Progenitor cell of endocrine pancreas (in vitro differentiated cells): ENCODE measurements at regions not wholly inside any gene's neighbourhood (a gene's known extent, or its start where the extent isn't known, plus 50 kb on each side); places are given as distances from the start of the nearest gene placed in this dataset.

ENCODE experiments used
- DNase-seq: peaks from one replicate; pipeline ENCODE4 v3.0.0; 2021; ENCODE audit warnings: low spot score; ENCODE audit not compliant: unreplicated experiment
- H3K27ac Mint-ChIP-seq: 2 replicates; pipeline ENCODE4 v1.8.0; 2021; ENCODE audit warnings: mild to moderate bottlenecking, moderate library complexity, mixed read lengths
- H3K27me3 Mint-ChIP-seq: 2 replicates; pipeline ENCODE4 v1.8.0; 2021; ENCODE audit warnings: mixed read lengths
- H3K36me3 Mint-ChIP-seq: 2 replicates; pipeline ENCODE4 v1.8.0; 2022; ENCODE audit warnings: mixed read lengths; ENCODE audit not compliant: insufficient read depth
- H3K4me1 Mint-ChIP-seq: 2 replicates; pipeline ENCODE4 v1.8.0; 2021; ENCODE audit warnings: low read depth, mixed read lengths
- H3K4me3 Mint-ChIP-seq: 2 replicates; pipeline ENCODE4 v1.8.0; 2021; ENCODE audit warnings: low read depth, mild to moderate bottlenecking, moderate library complexity, mixed read lengths
- H3K9me3 Mint-ChIP-seq: 2 replicates; pipeline ENCODE4 v1.8.0; 2021; ENCODE audit warnings: low read depth, mixed read lengths
- TF ChIP-seq, protein P1 (sequence below): fragments of 200-600 bp; sonication (generic); IDR thresholded peaks from one replicate; pipeline ENCODE4 v1.5.0; 2021; ENCODE audit warnings: antibody characterized with exemption, mild to moderate bottlenecking; ENCODE audit not compliant: unreplicated experiment

DNA sequence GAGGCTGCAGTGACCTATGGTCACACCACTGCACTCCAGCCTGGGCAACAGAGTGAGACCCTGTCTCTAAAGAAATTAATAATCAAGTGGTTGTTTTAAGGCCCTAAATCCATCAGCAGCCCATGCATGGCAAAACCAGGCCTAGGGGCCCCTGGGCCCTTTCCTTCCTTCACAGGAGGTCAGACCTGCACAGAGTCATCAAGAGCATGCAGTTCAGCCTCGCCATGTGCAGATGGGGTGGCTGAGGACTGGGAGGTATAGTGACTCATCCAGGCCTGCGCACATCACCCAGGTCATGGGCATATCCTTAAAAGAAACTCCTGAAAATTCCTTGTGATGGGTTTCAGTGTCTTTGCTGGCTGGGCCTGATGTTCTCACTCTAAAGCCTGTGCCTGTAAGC is 72.4 kb upstream of the AMZ2 start:
- Mint-ChIP-seq H3K4me1 (no peaks in the 10 kb centered on the region), H3K27me3 (peaks cover 3% of the 10 kb centered on the region)
- TF ChIP-seq, protein P1, sequence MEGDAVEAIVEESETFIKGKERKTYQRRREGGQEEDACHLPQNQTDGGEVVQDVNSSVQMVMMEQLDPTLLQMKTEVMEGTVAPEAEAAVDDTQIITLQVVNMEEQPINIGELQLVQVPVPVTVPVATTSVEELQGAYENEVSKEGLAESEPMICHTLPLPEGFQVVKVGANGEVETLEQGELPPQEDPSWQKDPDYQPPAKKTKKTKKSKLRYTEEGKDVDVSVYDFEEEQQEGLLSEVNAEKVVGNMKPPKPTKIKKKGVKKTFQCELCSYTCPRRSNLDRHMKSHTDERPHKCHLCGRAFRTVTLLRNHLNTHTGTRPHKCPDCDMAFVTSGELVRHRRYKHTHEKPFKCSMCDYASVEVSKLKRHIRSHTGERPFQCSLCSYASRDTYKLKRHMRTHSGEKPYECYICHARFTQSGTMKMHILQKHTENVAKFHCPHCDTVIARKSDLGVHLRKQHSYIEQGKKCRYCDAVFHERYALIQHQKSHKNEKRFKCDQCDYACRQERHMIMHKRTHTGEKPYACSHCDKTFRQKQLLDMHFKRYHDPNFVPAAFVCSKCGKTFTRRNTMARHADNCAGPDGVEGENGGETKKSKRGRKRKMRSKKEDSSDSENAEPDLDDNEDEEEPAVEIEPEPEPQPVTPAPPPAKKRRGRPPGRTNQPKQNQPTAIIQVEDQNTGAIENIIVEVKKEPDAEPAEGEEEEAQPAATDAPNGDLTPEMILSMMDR: no peak

DNA sequence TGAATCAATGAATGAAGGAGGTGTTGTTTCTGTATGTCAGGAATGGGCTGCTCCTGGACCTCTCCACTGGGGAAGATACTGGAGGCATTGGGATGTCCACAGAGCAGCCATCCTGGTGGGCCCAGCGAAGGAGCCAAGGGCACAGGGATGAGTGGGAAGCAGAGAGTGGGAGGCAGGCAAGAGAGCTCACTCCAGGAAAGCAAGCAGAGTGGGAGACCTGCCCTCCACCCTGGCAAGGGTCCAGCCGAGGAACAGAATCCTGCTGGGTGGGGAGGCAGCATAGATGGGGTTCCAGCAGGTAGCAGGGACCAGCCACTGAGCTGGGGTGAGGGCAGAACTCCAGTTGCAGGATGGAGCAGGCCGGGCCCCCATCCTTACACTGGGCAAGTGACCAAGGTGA is 71.9 kb upstream of the AMZ2 start:
- Mint-ChIP-seq H3K4me1 (no peaks in the 10 kb centered on the region), H3K4me3 (no peak overlapping the region), H3K36me3 (no peaks in the 10 kb centered on the region), H3K27me3 (peaks cover 3% of the 10 kb centered on the region), H3K9me3 (no peaks in the 10 kb centered on the region), H3K27ac (no peak overlapping the region)
- no peak for DNase-seq
- TF ChIP-seq, protein P1: no peak

More for the DNA sequence above, 72.4 kb upstream of the AMZ2 start:
- Mint-ChIP-seq H3K27ac (no peak overlapping the region), H3K9me3 (no peaks in the 10 kb centered on the region), H3K36me3 (no peaks in the 10 kb centered on the region), H3K4me3 (no peak overlapping the region)
- DNase-seq: no peak

GRCh38 chr17:68176718-68177117 is 71.1 kb upstream of the AMZ2 start:
- Mint-ChIP-seq H3K36me3 (no peaks in the 10 kb centered on the region), H3K4me3 (no peak overlapping the region), H3K27me3 (peaks cover 3% of the 10 kb centered on the region), H3K4me1 (no peaks in the 10 kb centered on the region), H3K9me3 (no peaks in the 10 kb centered on the region), H3K27ac (no peak overlapping the region)
- no peak for DNase-seq
- TF ChIP-seq, protein P1: no peak

- Mint-ChIP-seq H3K4me1 (no peaks in the 10 kb centered on the region), H3K9me3 (no peaks in the 10 kb centered on the region), H3K4me3 (no peak overlapping the region), H3K27me3 (no peaks in the 10 kb centered on the region), H3K27ac (no peak overlapping the region), H3K36me3 (no peaks in the 10 kb centered on the region)
- DNase-seq: no peak
- TF ChIP-seq, protein P1: no peak
Observed at GRCh38 chr17:68178831-68179230, 69.0 kb upstream of the AMZ2 start.

DNA sequence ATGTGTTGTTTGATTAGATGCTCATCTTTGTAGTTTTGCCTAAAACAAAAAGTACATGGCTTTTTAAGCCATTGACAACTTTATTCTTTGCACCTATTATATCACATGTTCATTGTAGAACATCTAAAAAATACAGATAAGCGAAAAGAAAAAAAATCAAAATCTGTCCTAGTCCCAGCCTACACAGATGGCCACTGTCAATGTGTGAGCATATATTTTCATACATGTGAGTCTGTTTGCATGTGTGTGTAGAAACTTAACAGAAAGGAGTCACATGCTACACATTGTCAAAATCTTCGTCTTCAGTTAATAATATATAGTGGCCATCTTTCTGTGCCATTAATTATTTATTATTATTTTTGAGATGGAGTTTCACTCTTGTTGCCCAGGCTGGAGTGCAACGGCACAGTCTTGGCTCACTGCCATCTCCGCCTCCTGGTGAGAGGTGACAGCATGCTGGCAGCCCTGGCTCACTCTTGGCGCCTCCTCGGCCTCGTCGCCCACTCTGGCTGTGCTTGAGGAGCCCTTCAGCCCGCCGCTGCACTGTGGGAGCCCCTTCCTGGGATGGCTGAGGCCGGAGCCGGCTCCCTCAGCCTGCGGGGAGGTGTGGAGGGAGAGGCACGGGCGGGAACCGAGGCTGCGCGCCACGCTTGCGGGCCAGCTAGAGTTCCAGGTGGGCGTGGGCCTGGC is 68.5 kb upstream of the AMZ2 start:
- no peaks in the 10 kb centered on the region for H3K36me3 Mint-ChIP-seq

More for the DNA sequence above, 68.5 kb upstream of the AMZ2 start:
- H3K4me1 Mint-ChIP-seq: no peaks in the 10 kb centered on the region
- no peaks in the 10 kb centered on the region for H3K9me3 Mint-ChIP-seq
- TF ChIP-seq, protein P1: no peak
- no peak overlapping the region for H3K4me3 Mint-ChIP-seq
- DNase-seq: no peak
- no peaks in the 10 kb centered on the region for H3K27me3 Mint-ChIP-seq
- no peak overlapping the region for H3K27ac Mint-ChIP-seq
